ENCODE measurements at regions not wholly inside any gene's neighbourhood (a gene's known extent, or its start where the extent isn't known, plus 50 kb on each side); places are given as distances from the start of the nearest gene placed in this dataset.

GRCh38 chr3:84555629-84556028, 403.2 kb upstream of the CADM2 start:
- no peak for DNase-seq (ENCODE audit: extremely low spot score)
- no peak for TF ChIP-seq CTCF (IDR thresholded peaks at IDR 0.05; ENCODE audit: control extremely low read depth, extremely low read depth, low read depth, missing control alignments)
- ChIA-PET POLR2A (no interaction called here), CTCF (no interaction called here)

- POLR2A ChIA-PET, result no interaction called here
- no peak for DNase-seq (ENCODE audit: extremely low spot score)
- CTCF ChIA-PET, result interaction anchor here (1.3 kb wide), 1 partner anchor 17 kb away, joined by 3 read pairs; no protein-coding TSS in a partner anchor
- no peak for TF ChIP-seq CTCF (IDR thresholded peaks at IDR 0.05; ENCODE audit: control extremely low read depth, extremely low read depth, low read depth, missing control alignments)
These were observed 392.5 kb upstream of the CADM2 start for GRCh38 chr3:84566256-84566655.

- TF ChIP-seq CTCF (IDR thresholded peaks at IDR 0.05; ENCODE audit: control extremely low read depth, extremely low read depth, low read depth, missing control alignments), result no peak
- DNase-seq (ENCODE audit: extremely low spot score), result no peak
- ChIA-PET CTCF (no interaction called here), POLR2A (no interaction called here)
These were observed 391.0 kb upstream of the CADM2 start for GRCh38 chr3:84567796-84568195.

- no peak for DNase-seq (ENCODE audit: extremely low spot score)
- TF ChIP-seq CTCF (IDR thresholded peaks at IDR 0.05; ENCODE audit: control extremely low read depth, extremely low read depth, low read depth, missing control alignments), result no peak
- CTCF ChIA-PET, result no interaction called here
- POLR2A ChIA-PET, result no interaction called here
These were observed 384.8 kb upstream of the CADM2 start for GRCh38 chr3:84573962-84574361.

GRCh38 chr3:84586427-84586826, 372.4 kb upstream of the CADM2 start:
- no peak for DNase-seq (ENCODE audit: extremely low spot score)
- TF ChIP-seq CTCF (IDR thresholded peaks at IDR 0.05; ENCODE audit: control extremely low read depth, extremely low read depth, low read depth, missing control alignments), result no peak
- ChIA-PET POLR2A (no interaction called here), CTCF (no interaction called here)

- ChIA-PET CTCF (no interaction called here), POLR2A (no interaction called here)
- no peak for TF ChIP-seq CTCF (IDR thresholded peaks at IDR 0.05; ENCODE audit: control extremely low read depth, extremely low read depth, low read depth, missing control alignments)
- DNase-seq (ENCODE audit: extremely low spot score), result no peak
These were observed 358.0 kb upstream of the CADM2 start for GRCh38 chr3:84600703-84601225.

- POLR2A ChIA-PET, result no interaction called here
- no peak for TF ChIP-seq CTCF (IDR thresholded peaks at IDR 0.05; ENCODE audit: control extremely low read depth, extremely low read depth, low read depth, missing control alignments)
- CTCF ChIA-PET, result no interaction called here
- no peak for DNase-seq (ENCODE audit: extremely low spot score)
These were observed 357.5 kb upstream of the CADM2 start for GRCh38 chr3:84601303-84601702.
